Activated T-cell treated with anti-CD3 and anti-CD28 coated beads, Interleukin-2, amount 50 U/mL, for 48 hours (primary cell): ENCODE measurements at regions not wholly inside any gene's neighbourhood (a gene's known extent, or its start where the extent isn't known, plus 50 kb on each side); places are given as distances from the start of the nearest gene placed in this dataset.

Experiments
- DNase-seq, 2 experiments: peaks; one replicate each; pipeline ENCODE4 v3.0.0-alpha.2; 2020

- DNase-seq, result no peak
These were observed 392.8 kb downstream of the TRIB2 start for GRCh38 chr2:13109516-13109915.

DNA sequence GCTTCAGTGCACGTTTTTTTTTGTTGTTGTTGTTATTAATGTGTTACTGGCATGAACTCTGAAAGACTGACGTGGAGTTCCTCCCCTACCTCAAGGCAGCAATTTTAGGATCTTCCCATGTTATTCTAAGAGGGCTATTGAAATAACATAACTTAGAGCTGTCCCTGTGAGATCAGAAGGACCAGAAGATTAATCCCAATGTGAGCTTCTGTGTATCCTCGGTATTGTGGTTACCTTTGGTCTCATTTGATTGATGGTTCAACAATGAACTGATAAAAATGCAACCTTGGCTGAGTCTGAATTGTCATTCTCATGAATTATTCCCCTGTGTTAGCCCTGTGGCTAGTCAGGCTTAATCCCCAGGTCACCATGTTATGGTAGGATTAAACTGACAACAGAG is 394.1 kb downstream of the TRIB2 start:
- DNase-seq, result no peak

GRCh38 chr2:13113002-13113401 is 396.3 kb downstream of the TRIB2 start:
- no peak for DNase-seq

DNA sequence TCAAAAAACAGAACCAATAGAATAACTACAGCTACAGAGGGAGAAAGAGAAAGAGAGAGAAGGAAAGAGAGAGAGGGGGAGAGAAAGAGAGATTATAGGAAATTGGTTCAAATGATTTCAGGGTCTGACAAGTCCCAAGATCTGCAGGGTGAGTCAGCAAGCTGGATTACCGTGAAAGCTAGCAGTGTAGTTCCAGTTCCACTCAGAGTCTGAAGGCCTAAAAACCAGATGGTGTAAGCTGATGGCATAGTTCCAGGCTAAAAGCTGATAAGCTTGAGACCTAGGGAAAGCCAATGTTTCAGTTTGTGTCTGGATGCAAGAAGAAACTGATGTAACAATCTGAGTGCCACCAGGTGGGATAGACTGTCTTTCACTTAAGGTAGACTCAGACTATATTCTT is 397.7 kb downstream of the TRIB2 start:
- no peak for DNase-seq

DNA sequence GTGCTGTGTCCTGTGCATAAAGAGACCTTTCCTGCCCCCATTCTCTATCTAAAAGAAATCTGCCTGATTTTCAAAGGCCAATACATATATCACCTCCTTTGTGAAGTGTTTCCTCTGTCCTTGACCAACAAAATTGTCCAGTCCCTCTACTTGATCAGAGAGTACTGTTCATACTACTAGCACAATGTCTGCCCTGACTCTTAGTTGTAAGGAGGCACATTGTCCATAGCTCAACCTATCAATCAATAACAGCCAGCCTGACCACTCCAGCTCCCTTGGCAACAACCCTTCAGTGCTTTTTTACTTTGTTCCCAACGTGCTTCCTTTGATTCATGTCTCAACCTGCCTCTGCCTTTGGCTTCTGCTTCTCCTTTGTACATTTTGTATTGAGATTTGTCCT is 398.9 kb downstream of the TRIB2 start:
- DNase-seq, result no peak

DNA sequence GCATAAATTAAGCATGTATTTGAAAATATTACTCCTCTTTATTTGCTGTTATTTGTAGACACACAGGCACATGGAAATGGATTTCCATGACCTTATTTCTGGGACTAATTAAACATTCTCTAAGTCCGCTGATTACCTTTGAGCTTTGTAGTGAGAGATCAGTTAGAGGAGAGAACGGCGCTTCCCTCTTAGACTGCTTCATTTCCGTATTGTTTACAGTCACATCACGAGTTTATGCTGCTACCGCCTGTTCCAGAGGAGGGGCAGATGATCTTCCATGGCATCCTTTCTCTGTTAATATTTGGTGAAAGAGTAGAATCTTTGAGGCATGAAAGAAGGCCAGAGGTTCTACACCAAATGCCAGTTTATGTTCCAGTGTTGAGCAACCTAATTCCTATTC is 404.4 kb downstream of the TRIB2 start:
- DNase-seq, result no peak

DNA sequence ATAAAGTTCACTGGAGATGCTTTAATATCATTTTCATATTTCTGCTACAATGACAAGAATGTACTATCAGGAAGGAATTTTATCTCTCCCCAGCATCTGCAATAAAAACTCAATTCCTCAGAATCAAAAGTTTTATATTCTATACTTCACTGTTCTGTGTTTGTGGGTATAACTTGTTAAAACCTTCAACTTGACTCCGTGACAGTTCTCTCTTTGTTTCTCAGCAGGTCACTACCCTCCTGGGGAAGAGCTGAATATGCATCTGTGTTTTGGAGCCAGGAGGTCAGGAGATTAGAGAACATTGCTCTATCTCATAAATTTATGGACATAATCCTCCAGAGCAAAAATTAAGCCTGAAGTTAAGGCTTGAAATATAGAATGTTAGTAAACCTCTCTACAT is 411.4 kb downstream of the TRIB2 start:
- no peak for DNase-seq

GRCh38 chr2:13135369-13135768 is 418.6 kb downstream of the TRIB2 start:
- no peak for DNase-seq

- DNase-seq, result no peak
These were observed 419.1 kb downstream of the TRIB2 start for GRCh38 chr2:13135856-13136255.

DNA sequence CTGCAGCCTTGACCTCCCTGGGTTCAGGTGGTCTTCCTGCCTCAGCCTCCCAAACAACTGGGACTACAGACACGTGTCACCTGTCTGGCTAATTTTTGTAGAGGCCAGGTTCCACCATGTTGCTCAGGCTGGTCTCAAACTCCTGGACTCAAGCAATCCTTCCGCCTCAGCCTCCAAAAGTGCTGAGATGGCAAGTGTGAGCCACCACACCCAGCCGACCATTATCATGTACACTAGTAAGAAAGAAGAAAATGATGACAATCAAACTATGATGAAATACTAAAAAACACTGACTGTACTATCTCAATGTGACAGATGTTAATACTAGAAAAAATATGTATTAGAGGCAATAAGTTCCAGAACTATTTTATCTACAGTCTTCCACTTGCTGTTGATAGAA is 420.9 kb downstream of the TRIB2 start:
- DNase-seq, result no peak

DNA sequence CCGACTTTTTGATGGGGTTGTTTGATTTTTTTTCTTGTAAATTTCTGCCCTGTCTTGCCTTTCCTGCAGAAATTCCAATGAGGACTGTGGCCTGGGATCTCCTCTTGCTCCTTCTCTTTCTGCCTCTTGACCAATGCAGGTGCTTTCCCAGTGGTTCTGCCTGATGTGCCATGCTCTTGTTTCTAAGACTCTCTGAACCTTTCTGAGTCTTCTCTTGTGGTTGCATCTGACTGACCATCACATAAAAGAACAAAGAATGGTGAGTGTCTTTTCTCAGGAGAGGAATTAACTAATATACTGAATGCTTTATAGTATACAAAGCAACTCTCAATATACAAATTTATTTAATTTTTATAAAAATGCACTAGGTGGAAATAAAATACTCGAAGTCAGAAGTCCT is 424.6 kb downstream of the TRIB2 start:
- DNase-seq, result no peak

DNA sequence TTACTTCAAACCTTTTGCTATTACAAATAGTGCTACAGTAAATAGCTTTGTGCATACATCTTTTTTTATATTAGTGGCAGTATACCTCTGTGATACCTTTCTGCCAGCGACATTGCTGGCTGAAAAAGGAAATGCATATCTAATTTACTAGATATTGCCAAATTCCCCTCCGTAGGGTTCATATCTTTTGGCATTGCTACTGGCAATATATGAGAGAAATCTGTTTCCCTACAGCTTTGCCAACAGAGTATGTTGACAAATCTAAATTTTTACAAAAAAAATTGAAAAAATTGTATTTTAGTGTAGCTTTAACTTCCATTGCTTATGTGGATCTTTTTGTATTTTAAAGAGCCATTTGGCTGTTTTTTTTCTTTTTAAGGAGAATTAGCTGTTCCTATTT is 426.7 kb downstream of the TRIB2 start:
- no peak for DNase-seq

GRCh38 chr2:13156916-13157315 is 440.2 kb downstream of the TRIB2 start:
- DNase-seq, result no peak

DNA sequence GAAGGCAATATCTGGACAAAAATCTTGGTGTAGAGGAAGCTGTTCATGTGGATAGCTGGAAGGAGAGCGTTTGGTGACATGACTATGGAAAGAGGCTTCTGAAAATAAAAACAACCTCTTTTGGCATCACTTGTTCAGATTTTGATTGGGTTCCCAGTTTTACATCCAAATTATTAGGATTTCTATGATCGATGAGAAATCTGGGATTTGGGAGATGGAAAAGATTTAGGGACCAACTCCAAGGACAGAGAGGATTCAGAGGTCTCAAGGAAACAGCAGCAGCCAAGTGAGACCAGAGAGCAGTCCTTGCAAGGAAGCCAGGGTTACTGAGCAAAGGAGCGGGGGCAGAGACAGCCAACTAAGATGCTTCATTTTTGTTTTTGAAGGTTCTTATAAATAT is 441.7 kb downstream of the TRIB2 start:
- no peak for DNase-seq

- no peak for DNase-seq
These were observed 464.0 kb downstream of the TRIB2 start for GRCh38 chr2:13180729-13181128.

DNA sequence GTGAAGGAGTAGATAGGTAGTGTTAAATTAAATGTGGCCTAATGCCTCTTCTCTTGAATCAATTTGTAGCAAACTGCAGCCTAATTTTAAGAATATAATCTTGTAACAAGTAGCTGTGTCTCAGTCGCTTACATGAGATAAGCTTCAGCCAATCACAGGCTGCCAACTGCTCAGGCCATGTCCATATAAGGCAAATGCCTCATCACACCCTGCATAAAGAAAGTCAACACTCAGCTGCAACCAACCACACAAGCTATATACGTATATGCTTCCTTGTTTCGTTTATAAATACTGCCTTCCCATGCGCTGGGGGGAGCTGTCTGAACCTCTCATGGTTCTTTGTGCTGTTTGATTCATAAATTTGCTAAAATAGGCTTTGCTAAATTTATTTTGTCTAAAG is 476.3 kb downstream of the TRIB2 start:
- no peak for DNase-seq

- DNase-seq, result no peak
These were observed 477.2 kb downstream of the TRIB2 start for GRCh38 chr2:13193900-13194299.

DNA sequence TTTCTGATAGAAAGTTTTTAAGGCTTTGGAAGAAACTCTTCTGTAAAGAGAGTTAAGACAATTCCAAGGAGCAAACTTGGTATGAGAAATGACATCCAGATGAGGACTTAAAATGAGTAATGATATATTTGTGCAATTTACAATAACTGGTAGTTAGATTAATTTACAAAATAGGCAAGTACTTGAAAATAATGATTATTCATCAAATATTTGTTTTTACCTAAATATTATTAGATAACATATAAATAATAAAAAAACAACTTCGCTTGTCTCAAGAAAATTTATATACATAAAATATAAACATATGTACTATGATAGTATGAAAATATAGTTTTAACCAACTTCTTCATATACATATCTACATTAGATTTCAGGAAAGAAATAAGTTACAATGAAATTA is 478.5 kb downstream of the TRIB2 start:
- DNase-seq, result no peak

DNA sequence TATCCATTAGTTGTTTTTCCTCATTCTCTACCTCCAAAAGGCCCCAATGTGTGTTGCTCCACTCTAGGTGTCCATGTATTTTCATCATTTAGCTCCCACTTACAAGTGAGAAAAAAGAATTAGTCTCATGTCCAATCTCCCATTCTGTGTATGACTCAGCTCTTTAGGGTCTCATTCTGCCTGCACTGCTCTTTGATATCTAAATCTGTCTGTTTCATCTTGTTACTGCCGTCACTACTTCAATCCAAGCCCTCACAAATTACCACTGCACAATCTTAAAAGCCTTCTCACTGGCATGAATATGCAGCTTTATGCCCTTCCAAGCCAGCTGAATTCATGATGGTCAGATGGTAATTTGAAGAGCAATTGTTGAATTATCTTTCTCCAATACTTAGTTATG is 480.5 kb downstream of the TRIB2 start:
- no peak for DNase-seq

DNA sequence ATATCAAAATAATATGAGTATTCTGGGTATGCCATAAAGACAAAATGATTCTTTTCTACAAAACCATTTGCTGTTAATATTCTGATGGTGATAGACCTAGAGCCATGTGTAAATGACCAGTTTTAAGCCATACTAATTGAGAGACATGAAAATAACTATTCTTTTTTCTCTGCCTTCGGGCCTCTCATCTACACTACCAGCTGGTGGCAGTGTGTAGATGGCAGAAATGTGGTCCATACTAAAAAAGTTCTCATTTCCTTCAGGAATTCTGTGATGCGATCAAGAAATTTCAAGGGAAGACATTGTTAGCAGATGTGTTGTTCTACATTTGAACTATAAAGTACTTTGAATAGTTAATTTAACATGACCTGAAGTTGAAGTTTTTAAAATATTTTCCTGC is 485.2 kb downstream of the TRIB2 start:
- DNase-seq, result no peak

DNA sequence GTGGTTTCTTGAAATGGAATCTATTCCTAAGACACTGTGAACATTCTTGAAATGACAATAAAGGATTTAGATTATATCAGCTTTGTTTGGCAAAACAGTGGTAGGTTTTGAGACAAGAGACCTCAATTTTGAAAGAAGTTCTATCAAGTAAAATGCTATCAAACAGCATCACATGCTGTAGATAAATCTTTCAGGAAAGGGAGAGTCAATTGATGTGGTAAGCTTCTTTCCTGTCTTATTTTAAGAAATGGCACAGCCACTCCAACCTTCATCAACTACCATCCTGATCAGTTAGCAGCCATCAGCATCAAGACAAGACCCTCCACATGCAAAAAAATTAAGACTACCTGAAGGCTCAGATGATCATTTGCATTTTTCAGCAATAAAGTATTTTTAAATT is 495.4 kb downstream of the TRIB2 start:
- no peak for DNase-seq

- DNase-seq, result no peak
These were observed 501.5 kb downstream of the TRIB2 start for GRCh38 chr2:13218205-13218604.

DNA sequence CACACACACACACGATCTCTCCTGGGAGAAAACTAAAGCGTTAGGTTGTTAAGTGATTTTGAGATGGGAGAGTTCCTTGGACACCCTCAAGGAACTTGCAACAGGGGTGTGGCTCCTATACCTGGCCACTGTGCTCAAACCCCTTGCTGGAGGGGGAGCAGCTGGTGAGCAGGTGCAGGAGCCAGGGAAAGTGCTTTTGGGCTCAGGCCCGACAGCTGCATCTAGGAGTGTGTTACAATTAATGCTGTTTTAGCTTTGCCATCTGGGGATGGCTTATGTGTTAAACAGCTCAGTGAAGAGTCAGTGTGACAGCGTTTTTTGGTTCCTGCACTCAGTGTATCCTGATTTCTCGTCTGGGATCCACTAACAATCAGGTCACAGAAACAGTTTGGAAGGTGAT is 510.8 kb downstream of the TRIB2 start:
- no peak for DNase-seq

GRCh38 chr2:13230221-13230620 is 513.5 kb downstream of the TRIB2 start:
- no peak for DNase-seq

GRCh38 chr2:13240061-13240460 is 523.3 kb downstream of the TRIB2 start:
- DNase-seq, result no peak

DNA sequence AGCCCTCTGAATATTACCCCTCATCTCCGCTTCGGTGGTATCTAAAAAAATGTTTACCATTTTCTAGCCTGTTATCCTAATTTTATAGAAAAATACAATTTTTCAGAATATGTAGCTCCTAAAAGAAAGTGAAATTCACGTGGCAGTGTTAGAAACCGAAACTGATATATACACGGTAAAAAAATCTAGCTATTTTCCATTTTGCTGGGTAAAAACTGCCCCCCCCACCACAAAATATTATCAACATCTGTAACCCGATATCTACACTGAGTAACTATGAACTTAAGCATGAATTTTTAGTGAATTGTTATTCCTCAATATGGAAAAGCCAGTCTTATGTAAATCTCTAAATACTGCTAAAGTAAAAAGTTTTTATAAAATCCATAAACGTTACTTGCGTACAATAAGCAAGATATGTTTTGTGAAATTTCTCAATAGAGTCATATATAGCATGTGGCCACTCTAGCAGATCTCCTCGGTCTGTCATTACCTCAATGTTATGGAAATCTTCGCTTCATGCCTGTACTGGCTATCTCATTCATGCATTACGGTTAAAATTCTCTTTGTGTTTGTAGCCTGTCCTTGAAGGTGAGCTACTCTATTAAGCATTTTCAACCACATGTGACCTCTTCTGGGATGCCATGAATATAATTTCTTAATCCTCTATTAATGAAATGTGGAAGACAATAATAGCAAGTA is 524.2 kb downstream of the TRIB2 start:
- no peak for DNase-seq
